ENCODE measurements at regions not wholly inside any gene's neighbourhood (a gene's known extent, or its start where the extent isn't known, plus 50 kb on each side); places are given as distances from the start of the nearest gene placed in this dataset.

DNA sequence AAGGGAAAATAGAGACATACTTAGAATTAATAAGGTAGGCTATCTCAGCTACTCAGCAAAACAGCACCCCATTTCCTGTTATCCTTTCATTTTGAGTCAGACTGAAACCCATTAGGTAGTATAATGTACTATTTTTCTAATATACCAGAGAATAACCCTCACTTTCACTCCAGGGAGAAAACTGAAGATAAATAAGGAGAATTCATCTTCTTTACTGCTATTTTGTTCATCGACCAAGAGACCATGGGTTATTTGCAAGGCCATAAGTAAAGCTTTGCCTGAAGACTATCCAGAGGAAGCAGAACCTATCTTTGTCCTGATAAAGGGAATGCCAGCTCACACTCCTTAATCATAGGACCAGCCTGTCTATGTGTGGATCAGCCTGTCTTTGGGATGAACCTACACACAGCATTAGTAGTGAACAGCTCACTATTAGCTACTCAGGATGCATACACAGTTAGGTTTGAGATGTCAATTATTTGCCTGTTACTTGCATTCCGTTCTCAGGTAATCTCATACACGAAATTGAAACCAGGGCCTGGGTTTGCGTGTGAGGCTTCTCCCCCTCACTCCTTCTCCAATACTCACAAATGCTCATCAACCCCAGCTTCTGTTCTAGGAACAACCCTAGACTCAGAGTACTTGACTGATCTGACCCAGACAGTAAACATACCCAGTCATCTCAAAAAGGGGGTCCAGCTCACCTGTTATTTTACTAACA is 124.4 kb downstream of the DAD1 start:
- Mint-ChIP-seq H3K4me1 (ENCODE audit: low read depth) (no peaks in the 10 kb centered on the region), H3K9me3 (no peaks in the 10 kb centered on the region), H3K27me3 (no peaks in the 10 kb centered on the region), H3K4me3 (no peak overlapping the region), H3K36me3 (no peaks in the 10 kb centered on the region), H3K27ac (no peak overlapping the region)
- CTCF ChIA-PET = no interaction called here
- no peak for DNase-seq
- POLR2A ChIA-PET = no interaction called here
- intact Hi-C loops (cut with micrococcal nuclease) = no loop called here

DNA sequence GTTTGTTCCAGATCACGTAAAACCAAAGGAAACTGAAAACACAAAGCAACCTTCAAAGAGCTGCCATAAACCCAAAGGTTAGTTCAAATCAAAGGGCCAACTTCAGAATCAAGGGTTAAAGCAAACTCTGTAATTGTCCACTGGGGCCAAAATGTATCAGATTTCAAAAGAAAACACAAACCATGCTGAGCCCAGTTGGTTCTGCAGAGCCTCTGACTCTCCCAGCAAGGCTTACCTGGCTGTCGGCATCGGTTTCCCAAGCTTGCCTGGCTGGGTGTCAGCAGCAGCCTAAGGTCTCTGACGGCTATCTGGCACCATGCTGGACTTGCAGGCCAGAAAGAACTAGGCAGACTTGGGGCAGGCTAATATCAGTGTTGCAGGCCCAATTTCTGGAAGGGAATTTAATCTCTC is 125.3 kb downstream of the DAD1 start:
- H3K36me3 Mint-ChIP-seq = no peaks in the 10 kb centered on the region
- H3K27me3 Mint-ChIP-seq = no peaks in the 10 kb centered on the region
- H3K4me3 Mint-ChIP-seq = no peak overlapping the region
- H3K9me3 Mint-ChIP-seq = no peaks in the 10 kb centered on the region
- H3K27ac Mint-ChIP-seq = no peak overlapping the region
- intact Hi-C loops (cut with micrococcal nuclease) = no loop called here
- DNase-seq = no peak
- POLR2A ChIA-PET = no interaction called here
- CTCF ChIA-PET = no interaction called here
- no peaks in the 10 kb centered on the region for H3K4me1 Mint-ChIP-seq (ENCODE audit: low read depth)

DNA sequence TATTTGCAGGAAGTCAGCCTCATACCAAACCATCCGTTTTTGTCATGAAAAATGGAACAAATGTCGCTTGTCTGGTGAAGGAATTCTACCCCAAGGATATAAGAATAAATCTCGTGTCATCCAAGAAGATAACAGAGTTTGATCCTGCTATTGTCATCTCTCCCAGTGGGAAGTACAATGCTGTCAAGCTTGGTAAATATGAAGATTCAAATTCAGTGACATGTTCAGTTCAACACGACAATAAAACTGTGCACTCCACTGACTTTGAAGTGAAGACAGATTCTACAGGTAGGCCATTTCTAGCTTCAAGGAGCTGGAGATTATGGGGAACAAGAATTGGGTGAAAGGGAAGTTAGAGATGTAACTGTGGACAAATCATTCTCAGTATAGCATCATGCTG is 126.1 kb downstream of the DAD1 start:
- ChIA-PET CTCF (no interaction called here), POLR2A (no interaction called here)
- H3K9me3 Mint-ChIP-seq = no peaks in the 10 kb centered on the region
- H3K4me3 Mint-ChIP-seq = no peak overlapping the region
- no peaks in the 10 kb centered on the region for H3K27me3 Mint-ChIP-seq
- no peak overlapping the region for H3K27ac Mint-ChIP-seq
- H3K36me3 Mint-ChIP-seq = no peaks in the 10 kb centered on the region
- intact Hi-C loops (cut with micrococcal nuclease) = no loop called here
- no peak for DNase-seq
- no peaks in the 10 kb centered on the region for H3K4me1 Mint-ChIP-seq (ENCODE audit: low read depth)

DNA sequence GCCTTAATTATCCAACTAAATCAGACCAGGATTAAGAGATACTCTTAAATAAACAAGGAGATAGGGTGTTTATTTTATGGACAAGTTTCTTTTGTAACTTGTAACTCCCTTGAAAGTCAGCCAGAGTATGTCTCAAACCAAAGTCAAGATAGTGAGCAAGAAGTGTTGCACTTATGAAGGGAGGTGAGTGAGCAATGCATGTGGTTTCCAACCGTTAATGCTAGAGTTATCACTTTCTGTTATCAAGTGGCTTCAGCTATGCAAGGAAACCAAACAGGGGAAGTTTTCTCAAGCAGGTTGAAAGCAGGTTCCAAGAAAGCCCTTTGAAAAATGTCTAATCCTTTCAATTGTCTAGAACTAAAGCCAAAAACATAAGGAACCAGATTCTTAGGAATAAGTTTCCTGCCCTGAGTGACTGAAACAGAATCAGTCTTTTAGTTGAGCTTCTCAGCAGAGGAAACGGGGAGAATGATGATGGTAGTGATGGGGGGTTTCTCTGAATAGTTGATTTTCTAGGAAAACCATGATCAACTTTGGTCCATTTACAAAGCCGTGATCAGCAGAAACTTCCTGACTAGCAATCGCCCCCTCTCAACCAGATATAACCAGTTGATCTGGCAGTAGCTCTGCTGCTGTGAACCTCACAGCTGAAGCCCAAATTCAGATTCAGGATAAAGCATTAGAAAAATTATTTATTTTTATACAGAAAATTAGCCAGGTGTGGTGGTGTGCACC is 128.4 kb downstream of the DAD1 start:
- CTCF ChIA-PET = no interaction called here
- Mint-ChIP-seq H3K4me3 (no peak overlapping the region), H3K27ac (no peak overlapping the region)

DNA sequence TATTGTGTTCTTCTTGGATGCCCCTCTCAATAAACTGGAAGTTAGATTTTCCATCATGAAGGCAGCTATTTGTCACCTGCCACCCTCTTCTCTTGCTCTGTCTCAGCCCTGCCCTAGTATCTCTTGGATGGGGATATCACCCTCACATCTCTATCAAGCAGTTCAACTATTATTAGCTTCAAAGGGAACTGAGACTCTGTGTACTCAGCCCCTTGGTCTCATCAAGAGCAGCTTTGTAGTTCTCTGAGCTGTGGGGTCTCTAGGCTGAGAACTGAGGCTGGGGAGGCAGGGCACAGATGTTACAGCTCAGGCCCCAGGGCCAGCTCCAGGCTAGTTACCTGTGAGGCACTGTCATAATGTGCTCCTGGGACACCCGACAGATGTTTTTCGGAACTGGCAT is 130.3 kb downstream of the DAD1 start:
- no peak overlapping the region for H3K27ac Mint-ChIP-seq
- no peaks in the 10 kb centered on the region for H3K36me3 Mint-ChIP-seq
- no peak for DNase-seq
- CTCF ChIA-PET = no interaction called here
- no peak overlapping the region for H3K4me3 Mint-ChIP-seq
- H3K4me1 Mint-ChIP-seq (ENCODE audit: low read depth) = no peaks in the 10 kb centered on the region
- no peaks in the 10 kb centered on the region for H3K9me3 Mint-ChIP-seq
- H3K27me3 Mint-ChIP-seq = no peaks in the 10 kb centered on the region
- intact Hi-C loops (cut with micrococcal nuclease) = no loop called here
- POLR2A ChIA-PET = no interaction called here

More for the DNA sequence above, 128.4 kb downstream of the DAD1 start:
- Mint-ChIP-seq H3K4me1 (ENCODE audit: low read depth) (no peaks in the 10 kb centered on the region), H3K9me3 (no peaks in the 10 kb centered on the region), H3K27me3 (no peaks in the 10 kb centered on the region), H3K36me3 (no peaks in the 10 kb centered on the region)
- intact Hi-C loops (cut with micrococcal nuclease) = no loop called here
- POLR2A ChIA-PET = no interaction called here
- DNase-seq = no peak

DNA sequence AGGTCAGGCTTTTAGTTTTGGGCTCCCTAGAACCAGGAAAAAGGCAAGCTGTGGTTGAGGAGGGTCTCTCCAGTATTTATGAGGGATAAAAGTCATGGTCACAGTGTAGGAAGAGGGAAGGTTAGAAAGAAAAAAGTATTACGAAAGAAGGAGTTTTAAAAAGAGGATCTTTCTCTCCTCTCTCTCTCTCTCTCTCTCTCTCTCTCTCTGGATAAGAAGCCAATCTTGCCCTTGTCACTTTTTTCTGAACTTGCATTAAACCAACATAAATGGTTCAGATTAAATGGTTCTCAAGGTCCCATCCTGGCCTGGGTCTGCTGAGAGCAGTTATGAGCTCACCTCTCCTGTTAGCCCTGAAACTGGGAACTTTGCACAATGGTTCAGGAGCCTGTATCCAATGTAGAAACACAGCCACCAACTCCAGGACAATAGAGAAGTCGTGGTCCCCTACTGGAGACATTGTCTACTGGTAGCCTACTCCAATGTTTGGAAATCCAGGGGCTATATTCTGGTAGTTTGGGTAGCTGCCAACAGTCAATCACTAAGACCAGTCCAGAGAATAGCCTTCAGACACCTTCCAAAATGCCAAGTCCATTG is 131.9 kb downstream of the DAD1 start:
- intact Hi-C loops (cut with micrococcal nuclease) = no loop called here
- Mint-ChIP-seq H3K9me3 (no peaks in the 10 kb centered on the region), H3K36me3 (no peaks in the 10 kb centered on the region), H3K27me3 (no peaks in the 10 kb centered on the region), H3K4me1 (ENCODE audit: low read depth) (no peaks in the 10 kb centered on the region), H3K27ac (no peak overlapping the region), H3K4me3 (peak overlapping the region; percentile 20)
- DNase-seq = no peak
- CTCF ChIA-PET = no interaction called here
- POLR2A ChIA-PET = no interaction called here

GRCh38 chr14:22456421-22456820 is 132.6 kb downstream of the DAD1 start:
- POLR2A ChIA-PET = no interaction called here
- CTCF ChIA-PET = no interaction called here

GRCh38 chr14:22452330-22452729 is 136.7 kb downstream of the DAD1 start:
- intact Hi-C loops (cut with micrococcal nuclease) = no loop called here
- POLR2A ChIA-PET = no interaction called here
- no peak overlapping the region for H3K4me3 Mint-ChIP-seq

More at GRCh38 chr14:22456421-22456820, 132.6 kb downstream of the DAD1 start:
- Mint-ChIP-seq H3K27ac (no peak overlapping the region), H3K27me3 (no peaks in the 10 kb centered on the region), H3K4me3 (no peak overlapping the region), H3K4me1 (ENCODE audit: low read depth) (no peaks in the 10 kb centered on the region), H3K36me3 (no peaks in the 10 kb centered on the region), H3K9me3 (no peaks in the 10 kb centered on the region)
- intact Hi-C loops (cut with micrococcal nuclease) = no loop called here
- no peak for DNase-seq

GRCh38 chr14:22450266-22450665 is 138.8 kb downstream of the DAD1 start:
- Mint-ChIP-seq H3K4me3 (no peak overlapping the region), H3K36me3 (no peaks in the 10 kb centered on the region), H3K27me3 (no peaks in the 10 kb centered on the region), H3K27ac (no peak overlapping the region), H3K4me1 (ENCODE audit: low read depth) (no peaks in the 10 kb centered on the region), H3K9me3 (no peaks in the 10 kb centered on the region)
- ChIA-PET POLR2A (no interaction called here), CTCF (no interaction called here)
- DNase-seq = no peak
- intact Hi-C loops (cut with micrococcal nuclease) = no loop called here

More at GRCh38 chr14:22452330-22452729, 136.7 kb downstream of the DAD1 start:
- Mint-ChIP-seq H3K27ac (no peak overlapping the region), H3K36me3 (no peaks in the 10 kb centered on the region), H3K9me3 (no peaks in the 10 kb centered on the region), H3K4me1 (ENCODE audit: low read depth) (no peaks in the 10 kb centered on the region), H3K27me3 (no peaks in the 10 kb centered on the region)
- CTCF ChIA-PET = no interaction called here
- DNase-seq = no peak

- POLR2A ChIA-PET = no interaction called here
- CTCF ChIA-PET = no interaction called here
- no peak for DNase-seq
- H3K9me3 Mint-ChIP-seq = no peaks in the 10 kb centered on the region
- H3K27me3 Mint-ChIP-seq = no peaks in the 10 kb centered on the region
- no peaks in the 10 kb centered on the region for H3K36me3 Mint-ChIP-seq
- intact Hi-C loops (cut with micrococcal nuclease) = no loop called here
- no peak overlapping the region for H3K27ac Mint-ChIP-seq
- no peaks in the 10 kb centered on the region for H3K4me1 Mint-ChIP-seq (ENCODE audit: low read depth)
- no peak overlapping the region for H3K4me3 Mint-ChIP-seq
Measured at GRCh38 chr14:22449600-22449905, 139.5 kb downstream of the DAD1 start.

- Mint-ChIP-seq H3K4me3 (no peak overlapping the region), H3K27ac (no peak overlapping the region), H3K4me1 (ENCODE audit: low read depth) (no peaks in the 10 kb centered on the region), H3K27me3 (no peaks in the 10 kb centered on the region), H3K9me3 (no peaks in the 10 kb centered on the region), H3K36me3 (no peaks in the 10 kb centered on the region)
- POLR2A ChIA-PET = no interaction called here
- DNase-seq = no peak
- CTCF ChIA-PET = no interaction called here
- intact Hi-C loops (cut with micrococcal nuclease) = no loop called here
Measured at GRCh38 chr14:22448905-22449599, 140.0 kb downstream of the DAD1 start.

- CTCF ChIA-PET = no interaction called here
- H3K36me3 Mint-ChIP-seq = no peaks in the 10 kb centered on the region
- POLR2A ChIA-PET = no interaction called here
Measured at GRCh38 chr14:22448035-22448904, 140.8 kb downstream of the DAD1 start.

More at GRCh38 chr14:22448035-22448904, 140.8 kb downstream of the DAD1 start:
- Mint-ChIP-seq H3K27me3 (no peaks in the 10 kb centered on the region), H3K4me1 (ENCODE audit: low read depth) (no peaks in the 10 kb centered on the region), H3K27ac (no peak overlapping the region), H3K4me3 (no peak overlapping the region), H3K9me3 (no peaks in the 10 kb centered on the region)
- DNase-seq = no peak
- intact Hi-C loops (cut with micrococcal nuclease) = no loop called here
